ENCODE measurements at regions not wholly inside any gene's neighbourhood (a gene's known extent, or its start where the extent isn't known, plus 50 kb on each side); places are given as distances from the start of the nearest gene placed in this dataset.

DNA sequence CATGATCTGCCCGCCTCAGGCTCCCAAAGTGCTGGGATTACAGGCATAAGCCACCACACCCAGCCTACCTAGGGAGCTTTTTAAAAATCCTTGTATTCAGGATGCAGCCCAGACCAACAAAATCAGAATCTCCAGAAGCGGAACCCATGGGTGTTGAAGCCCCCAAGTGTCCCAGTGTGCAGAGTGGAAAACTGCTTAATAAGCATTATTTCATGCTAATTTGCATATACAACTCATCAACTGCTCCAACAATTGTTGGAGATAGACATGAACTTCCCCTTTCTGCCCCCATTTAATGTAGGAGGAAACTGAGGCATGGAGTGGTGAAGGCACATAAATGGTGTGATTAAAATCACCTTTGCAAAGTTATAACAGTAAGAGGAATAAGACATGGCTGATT lies 84.3 kb upstream of the C16orf82 start:
- DNase-seq (ENCODE audit: low read depth): no peak

DNA sequence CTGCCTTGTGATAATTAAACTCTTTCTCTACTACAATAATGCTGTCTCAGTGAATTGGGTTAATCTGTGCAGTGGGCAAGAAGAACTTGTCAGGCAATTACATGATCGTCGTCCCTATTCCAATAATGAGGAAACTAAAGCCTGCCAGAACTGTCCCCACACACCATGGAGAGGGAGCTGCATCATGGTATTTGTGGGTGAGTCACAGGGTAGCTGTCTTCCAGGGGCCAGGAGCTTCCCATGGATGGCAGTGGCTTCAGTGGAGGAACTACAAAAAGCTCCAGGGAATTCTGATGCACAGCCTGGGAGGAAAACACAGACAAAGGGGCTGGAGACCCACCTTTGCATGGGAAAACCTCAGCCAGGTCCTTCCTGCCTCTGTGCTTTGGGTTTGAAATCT lies 83.3 kb upstream of the C16orf82 start:
- peak; percentile 73 for DNase-seq (ENCODE audit: low read depth)

DNA sequence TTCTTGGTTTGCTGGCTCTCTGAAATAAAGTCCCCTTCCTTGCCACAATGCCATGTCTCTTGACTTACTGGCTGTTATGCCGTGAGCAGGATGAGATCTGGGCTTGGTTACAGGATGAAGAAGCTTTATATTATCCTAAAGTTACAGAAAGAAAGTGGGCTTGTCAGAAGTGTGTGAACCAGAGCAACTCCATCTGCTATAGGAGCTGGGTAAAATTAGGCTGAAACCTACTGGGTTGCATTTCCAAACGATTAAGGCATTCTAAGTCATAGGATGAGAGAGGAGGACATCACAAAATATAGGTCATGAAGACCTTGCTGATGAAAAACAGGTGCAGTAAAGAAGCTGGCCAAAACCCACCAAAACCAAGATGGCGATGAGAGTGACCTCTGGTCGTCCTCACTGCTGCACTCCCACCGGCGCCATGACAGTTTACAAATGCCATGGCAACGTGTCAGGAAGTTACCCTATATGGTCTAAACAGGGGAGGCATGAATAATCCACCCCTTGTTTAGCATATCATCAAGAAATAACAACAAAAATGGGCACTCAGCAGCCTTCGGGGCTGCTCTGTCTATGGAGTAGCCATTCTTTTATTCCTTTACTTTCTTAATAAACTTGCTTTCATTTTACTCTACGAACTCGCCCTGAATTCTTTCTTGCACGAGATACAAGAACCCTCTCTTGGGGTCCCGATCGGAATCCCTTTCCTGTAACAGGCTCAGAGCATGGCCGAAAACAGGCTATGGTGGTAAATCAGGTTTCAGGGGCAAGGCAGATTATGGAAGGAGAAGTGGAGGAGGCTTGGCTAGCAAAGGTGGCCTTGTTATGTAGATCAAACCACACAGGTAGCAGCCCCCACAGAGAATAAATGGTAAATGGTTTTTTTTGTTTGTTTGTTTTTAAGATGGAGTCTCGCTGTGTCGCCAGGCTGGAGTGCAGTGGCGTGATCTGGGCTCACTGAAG lies 81.3 kb upstream of the C16orf82 start:
- DNase-seq (ENCODE audit: low read depth): no peak

DNA sequence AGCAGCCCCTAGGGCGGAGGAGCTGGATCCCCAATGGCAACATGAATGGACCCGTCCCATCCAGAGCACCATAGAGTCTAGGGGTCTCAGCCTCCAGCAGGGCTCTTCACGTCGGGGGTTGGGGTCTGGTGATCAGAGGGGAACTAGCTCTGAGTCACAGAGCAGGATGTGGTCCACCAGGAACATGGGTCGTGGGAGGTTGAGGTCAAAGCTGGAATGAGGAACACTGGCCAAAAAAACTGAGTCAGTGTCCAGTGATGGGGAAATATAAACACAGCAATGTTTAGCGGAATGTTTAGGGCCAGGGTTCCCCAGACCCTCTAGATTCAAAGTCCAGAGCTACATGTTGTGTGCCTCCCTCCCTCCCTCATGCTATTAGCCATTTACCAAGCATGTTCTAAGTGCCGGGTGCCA lies 79.1 kb upstream of the C16orf82 start:
- DNase-seq (ENCODE audit: low read depth): peak; percentile 92

DNA sequence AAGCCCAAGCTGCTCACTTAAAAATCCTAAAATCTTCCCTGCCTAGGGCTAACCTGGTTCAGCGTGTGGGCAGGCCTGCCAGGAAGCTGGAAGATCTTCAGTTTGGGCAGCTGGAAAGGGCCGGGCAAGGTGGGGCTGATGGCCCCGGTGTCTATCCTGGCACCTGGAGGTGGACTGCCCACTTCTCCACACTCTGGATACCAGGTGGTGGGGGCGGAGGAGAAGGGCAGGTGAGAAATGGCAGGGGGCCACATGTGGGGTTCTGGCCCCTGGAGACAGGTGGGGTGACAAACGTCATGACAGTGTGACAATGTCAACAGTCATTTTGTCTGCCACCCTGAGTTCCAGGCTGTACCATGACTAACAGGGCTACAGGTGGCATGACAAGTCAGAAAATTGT lies 78.5 kb upstream of the C16orf82 start:
- peak; percentile 9 for DNase-seq (ENCODE audit: low read depth)

DNA sequence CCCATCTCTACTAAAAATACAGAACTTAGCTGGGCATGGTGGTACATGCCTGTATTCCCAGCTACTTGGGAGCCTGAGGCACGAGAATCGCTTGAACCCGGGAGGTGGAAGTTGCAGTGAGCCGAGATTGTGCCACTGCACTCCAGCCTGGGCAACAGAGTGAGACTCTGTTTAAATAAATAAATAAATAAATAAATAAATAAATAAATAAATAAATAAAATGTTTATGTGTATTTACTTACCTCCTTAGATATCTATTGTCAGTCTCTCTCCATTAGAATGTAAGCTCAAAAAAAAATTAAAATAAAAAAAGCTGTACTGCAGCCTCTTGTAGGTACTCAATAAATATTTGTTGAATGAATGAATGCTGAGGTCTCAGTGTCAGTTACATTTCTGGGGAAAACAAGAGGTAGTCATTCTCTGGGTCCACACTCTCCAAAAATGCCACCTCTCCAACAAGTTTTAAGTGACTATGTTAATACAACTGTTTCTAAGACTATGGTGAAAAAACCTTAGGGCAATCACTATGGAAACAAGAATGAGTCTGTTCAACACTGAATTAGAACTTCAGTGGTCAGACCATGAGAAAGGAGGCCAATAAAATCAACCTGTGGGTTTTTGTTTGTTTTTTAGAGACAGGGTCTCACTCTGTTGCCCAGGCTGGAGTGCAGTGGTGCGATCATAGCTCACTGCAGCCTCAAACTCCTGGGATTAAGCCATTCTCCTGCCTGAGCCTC lies 76.2 kb upstream of the C16orf82 start:
- peak; percentile 58 for DNase-seq (ENCODE audit: low read depth)

DNA sequence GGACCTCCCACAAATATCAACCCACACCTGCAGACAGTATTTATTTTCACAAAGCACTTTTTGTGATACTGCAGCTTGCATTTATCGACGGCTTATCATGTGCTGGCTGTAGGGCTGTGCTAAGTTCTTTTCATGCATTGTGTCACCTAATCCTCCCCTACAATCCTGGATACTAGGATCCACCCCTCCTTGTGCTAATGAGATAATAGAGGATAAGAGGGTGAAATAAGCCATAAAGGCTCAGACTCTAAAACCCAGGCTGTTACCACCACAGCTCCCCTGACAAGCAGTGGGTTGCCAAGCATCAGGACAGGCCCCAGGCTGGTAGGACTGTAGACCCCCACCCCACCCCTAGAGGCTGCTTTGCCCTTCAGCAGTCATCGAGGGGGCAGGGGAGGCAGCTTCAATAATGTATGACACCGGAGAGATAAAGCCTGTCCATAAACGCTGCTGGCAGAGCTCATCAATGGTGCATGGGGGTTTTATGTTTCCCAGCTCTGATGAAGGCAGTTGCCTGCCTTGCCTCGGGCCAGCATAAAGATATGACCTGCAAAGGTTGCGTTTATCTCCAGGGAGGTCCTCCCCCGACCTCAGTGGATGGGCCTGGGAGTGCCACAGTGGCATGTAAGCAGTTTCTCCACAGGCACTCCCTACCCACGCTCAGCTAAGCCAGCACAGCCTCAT lies 73.9 kb upstream of the C16orf82 start:
- peak; percentile 8 for DNase-seq (ENCODE audit: low read depth)

DNA sequence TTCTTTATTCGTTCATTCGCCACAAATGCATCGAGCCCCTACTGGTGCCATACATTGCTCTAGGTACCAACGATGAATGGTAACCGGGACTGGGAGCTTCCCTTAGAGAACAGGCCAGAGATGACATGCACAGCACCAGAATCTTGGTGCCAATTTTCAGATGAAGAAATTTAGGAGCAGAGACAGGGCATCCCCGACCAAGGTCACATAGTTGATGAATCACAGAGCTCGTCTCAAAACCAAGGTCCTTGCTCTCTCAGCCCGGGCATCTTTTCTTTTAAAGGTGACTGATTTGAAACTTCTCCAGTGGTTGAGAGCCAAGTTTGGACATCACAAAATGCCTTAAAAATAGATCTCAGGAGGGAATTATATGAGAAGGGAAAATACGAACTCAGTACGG lies 73.2 kb upstream of the C16orf82 start:
- peak; percentile 43 for DNase-seq (ENCODE audit: low read depth)

DNA sequence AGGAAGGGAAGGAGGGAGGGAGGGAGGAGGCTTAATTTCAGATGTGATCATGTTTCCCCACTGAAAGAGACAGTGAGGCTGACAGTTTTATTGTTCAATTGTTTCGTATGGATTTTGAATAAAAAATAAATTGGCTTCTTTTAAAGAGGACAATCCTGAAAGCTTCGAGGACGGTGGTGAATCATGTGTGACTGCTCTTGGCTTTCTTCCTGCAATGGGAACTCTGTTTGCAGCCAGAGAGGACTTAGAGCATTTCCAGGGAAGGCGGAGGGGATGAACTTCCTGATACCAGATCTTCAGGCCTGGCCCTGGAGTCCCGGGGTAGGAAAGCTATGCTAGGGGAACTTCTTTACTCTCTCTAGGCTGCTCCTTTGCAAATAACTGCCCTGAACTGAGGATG lies 72.8 kb upstream of the C16orf82 start:
- peak; percentile 64 for DNase-seq (ENCODE audit: low read depth)

DNA sequence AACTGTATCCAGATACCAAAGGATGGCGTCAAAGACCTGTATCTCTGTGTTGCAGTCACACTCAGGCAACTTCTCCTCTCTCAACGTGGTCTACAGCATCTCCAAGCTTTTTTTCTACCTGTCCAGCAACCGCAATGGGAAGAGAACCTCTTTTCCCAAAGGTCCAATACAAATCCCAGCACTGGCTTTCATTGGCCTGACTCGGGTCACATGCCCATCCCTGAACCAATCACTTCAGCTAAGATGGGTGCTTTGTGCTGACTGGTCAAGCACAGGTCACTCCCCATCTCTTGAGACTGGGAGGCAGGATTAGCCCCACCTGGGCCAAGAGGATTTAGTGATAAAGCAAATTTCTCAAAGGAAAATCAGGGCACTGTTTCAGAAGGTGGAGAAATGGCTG lies 71.2 kb upstream of the C16orf82 start:
- DNase-seq (ENCODE audit: low read depth): no peak

DNA sequence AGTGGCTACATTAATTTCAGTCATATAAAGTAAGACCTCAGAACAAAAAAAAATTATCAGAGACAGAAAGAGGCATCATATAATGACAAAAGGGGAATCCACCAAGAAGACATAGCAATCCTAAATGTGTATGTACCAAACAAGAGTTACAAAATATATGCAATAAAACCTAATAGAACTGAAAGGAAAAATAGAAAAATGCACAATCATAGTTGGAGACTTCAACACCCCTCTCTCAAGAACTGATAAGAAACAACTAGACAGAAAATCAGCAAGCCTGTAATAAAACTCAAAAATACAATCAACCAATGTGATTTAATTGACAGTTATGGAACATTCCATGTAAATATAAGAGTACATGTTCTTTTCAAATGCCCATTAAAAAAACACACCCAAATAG lies 61.3 kb upstream of the C16orf82 start:
- DNase-seq (ENCODE audit: low read depth): no peak
